ENCODE measurements at regions not wholly inside any gene's neighbourhood (a gene's known extent, or its start where the extent isn't known, plus 50 kb on each side); places are given as distances from the start of the nearest gene placed in this dataset.

DNA sequence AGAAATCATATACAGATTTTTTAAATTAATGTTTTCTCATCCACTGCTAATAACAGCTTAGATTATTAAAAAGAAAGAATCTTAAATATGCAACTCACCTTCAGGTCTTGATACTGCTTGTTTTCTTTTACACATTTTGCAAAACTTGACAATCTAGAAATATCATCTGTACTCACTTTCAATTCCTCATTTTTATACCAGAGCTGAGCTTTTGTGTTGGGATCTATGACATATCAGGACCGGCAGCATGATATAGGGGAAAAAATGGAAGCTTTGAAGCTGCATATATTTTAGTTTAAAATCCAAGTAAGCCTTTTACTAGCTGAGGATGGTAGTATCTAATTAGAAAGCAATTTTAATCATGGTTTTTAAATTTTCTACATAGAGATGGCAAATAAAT lies 75.7 kb upstream of the SMARCA2 start:
- no peak for DNase-seq

GRCh38 chr9:1939926-1940368 lies 75.2 kb upstream of the SMARCA2 start:
- DNase-seq = no peak

DNA sequence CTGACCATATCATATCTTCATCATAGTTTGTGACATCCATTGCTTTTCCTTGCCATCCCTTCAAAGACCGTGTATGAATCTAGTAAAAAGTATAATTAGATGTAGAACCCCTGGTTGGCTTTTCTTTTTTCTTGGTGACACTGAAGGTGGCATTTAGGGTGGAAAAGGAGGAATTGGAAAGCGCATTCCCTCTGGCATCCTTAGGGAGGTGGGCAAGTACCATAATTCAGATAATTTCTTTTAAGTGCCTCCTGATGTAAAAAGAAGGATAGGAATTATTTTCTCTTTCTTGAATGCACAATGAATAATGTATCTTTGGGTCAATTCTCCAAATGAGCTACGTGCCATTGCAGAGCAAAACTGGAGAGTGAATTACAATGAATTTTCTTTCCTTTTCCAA lies 73.2 kb upstream of the SMARCA2 start:
- no peak for DNase-seq

DNA sequence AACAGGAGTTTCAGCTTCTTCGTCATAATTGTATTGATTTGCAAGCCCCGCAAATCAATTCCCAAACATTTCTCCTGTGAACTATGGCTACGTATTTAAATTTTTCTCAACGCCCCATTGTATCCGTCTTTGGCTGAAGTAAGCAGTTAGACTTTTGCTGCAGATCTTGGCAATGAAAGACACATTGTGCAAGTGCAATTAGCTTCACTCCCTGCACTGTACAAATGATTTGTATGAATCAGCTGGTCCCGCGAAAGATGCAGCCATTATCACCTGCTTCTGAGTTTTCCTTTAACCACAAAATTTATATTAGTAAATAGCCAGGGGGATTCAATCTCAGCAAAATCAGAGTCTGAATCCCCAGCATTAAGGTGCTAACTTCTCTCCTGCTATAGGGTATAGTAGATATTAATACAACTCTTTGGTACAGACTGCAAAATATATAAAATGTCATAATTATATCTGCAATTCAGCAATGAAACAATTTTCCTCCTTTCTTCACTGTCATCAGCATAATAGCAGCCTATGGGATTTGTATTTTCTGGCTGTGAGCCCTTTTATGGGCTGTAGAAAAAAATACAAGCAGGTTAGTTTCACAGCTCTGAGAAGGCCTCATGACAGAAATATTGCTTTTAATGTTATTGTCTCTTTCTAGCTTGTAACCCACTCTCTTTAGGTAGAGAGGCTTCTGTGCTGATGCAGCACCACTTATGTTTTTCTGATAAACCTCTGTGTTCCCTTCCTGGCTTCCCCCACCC lies 68.4 kb upstream of the SMARCA2 start:
- no peak for DNase-seq

DNA sequence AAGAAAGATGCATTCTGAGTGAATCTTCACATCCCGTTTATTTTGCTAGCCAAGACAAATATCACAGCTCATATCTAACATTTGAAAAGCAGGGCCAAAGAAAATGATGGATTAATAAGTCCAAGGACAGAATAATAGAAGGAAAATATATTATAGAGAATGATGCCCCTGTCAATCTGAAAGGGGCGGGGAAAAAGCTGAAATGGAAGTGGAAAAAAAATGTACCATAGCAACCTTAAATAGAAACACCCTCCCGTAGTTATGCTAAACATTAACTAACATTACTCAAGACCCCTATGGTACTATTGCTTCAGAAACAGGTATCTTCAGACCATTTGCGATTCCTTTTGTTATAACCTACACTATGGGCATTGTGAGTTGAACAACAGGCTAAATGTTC lies 67.7 kb upstream of the SMARCA2 start:
- no peak for DNase-seq

GRCh38 chr9:1948541-1948940 lies 66.6 kb upstream of the SMARCA2 start:
- DNase-seq = no peak

- no peak for DNase-seq
These were observed 63.7 kb upstream of the SMARCA2 start for GRCh38 chr9:1951446-1951845.

DNA sequence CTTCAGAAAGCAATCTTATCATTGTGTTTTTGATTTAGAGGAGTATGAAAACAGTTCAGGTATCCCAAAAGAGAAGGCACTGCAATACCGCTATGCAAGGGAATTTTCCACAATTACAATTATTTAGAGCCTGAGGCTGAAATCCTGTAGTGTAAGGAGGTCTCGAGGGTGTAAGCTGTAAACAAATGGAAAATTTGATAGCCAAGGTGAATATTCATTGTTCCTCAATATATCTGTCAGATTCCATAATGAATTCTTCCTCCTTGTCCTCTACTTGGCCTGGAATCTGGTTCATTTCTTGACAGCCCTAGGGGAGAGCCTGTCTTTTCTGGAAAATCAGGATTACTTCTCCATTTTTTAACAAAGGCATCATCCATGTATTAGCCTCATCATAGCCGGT lies 63.1 kb upstream of the SMARCA2 start:
- DNase-seq = no peak

DNA sequence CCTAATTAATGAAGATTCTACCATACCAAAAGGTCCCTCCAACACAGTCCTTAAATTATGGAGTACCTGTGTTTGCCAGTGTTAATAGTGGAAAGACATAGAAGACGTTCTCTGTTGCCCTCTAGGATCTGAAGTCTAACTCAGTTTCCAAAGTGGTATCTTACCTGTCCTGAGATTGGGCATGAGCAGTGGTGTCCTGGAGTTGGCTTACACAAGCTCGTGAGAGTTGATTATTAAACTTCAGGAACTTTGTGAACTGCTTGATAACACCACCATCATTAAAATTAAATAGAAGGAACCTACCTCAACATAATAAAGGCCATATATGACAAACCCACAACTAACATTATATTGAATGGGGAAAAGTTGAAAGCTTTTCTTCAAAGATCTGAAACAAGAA lies 60.9 kb upstream of the SMARCA2 start:
- DNase-seq = no peak

DNA sequence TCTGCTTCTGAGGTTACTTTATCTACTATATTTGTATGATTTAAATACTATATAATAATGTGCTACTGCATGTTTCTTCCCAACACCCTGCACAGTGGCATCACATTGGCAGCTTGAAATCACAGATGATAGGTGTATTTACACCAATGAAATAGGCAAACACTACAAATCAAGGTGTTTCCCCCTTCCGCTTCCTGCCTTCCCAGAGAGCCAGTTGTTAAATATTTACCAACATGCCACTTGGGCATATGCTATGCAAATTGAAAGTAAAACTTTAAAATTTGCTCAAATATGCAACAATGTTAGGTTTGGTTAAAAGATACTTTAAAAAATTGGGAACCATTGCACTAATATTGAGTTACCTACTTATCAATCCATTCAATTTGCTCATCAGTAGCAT lies 58.2 kb upstream of the SMARCA2 start:
- DNase-seq = no peak

DNA sequence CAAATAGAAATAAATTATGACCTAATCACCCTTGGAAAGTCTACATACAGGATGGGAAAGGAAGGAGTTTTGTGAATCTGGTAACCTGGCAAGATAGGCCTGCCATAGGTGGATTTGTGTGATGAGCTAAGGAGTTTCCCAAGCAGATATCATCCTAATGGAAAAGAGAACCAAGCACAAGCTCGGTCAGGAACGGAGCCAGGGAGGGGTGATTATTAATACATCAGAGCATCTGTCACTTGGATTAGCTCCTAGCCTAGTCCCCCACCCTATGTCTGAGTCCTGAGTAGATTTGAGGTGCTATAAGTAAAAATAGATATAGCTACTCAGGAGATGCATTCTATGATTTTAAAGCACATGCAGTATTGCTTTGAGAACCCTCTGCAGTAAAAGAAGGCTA lies 57.3 kb upstream of the SMARCA2 start:
- no peak for DNase-seq

DNA sequence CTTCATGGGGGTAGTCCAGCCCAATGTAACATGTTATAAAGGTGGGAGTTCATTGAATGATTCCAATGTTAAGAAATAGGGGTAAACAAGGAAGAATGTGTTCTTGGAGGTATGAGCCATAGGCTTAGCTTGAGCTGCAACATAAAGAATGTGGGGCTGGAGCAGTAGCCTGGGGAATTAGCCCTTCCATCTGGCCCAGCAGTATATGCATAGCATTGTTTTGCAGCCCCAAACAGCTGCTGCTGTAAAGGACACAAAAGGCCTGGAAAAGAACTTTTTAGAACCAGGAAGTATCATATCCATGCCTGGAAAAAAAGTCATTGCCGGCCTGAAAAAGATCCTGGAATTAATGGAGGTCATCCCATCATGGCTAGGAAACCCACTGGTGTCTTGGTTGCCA lies 55.8 kb upstream of the SMARCA2 start:
- no peak for DNase-seq

- DNase-seq = no peak
These were observed 54.7 kb upstream of the SMARCA2 start for GRCh38 chr9:1960342-1961042.

DNA sequence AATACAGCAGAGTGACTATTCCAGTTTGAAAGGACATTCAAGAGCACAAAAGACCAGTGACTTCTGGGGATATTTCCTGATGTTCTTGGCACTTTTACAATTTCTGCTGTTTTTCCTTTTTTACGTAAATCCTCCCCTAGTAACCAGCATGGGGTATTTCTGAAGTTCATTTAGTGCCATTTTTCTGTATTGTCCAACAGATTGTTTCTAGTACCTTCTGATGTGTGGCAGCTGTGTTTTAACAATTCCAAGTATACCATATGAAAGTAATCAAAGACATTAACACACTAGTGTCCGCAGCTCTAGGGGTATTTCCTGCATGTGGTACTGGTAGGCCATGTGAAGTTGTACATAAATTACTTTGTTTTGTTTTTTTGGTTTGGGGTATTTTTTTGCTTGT lies 53.0 kb upstream of the SMARCA2 start:
- DNase-seq = no peak

- DNase-seq = no peak
These were observed 52.5 kb upstream of the SMARCA2 start for GRCh38 chr9:1962588-1963106.

DNA sequence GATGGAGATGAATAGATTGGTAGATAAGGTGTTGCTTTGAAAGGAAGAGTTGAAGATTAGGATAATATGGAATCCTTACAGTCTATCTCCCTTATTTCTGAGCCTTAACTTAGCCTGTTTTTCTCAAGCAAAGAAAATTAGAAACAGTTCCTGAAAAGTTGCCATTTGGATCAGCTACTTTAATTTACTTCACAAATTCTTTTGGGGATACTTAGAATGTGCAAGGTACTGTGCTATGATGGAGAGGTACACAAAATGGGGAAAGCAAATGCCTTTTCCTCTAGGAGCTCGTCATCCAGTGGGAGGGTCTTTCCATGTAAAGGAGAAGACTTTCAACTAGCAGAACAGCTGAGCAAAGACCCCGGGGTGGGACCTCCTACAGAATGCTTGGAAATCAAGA lies 51.1 kb upstream of the SMARCA2 start:
- DNase-seq = no peak
